ENCODE measurements at regions not wholly inside any gene's neighbourhood (a gene's known extent, or its start where the extent isn't known, plus 50 kb on each side); places are given as distances from the start of the nearest gene placed in this dataset.

- TF ChIP-seq ESRRG (CRISPR knock-in tag; IDR thresholded peaks at IDR 0.05): no peak
- TF ChIP-seq ZNF8 (CRISPR knock-in tag; IDR thresholded peaks at IDR 0.05): no peak
- TF ChIP-seq PATZ1 (CRISPR knock-in tag; IDR thresholded peaks at IDR 0.05; ENCODE audit: borderline replicate concordance): no peak
- no peak for TF ChIP-seq ZNF70 (CRISPR knock-in tag; IDR thresholded peaks at IDR 0.05)
- no peak for TF ChIP-seq ZFP30 (CRISPR knock-in tag; IDR thresholded peaks at IDR 0.05)
- TF ChIP-seq RARB (CRISPR knock-in tag; IDR thresholded peaks at IDR 0.05): no peak
- TF ChIP-seq TOX (CRISPR knock-in tag; IDR thresholded peaks at IDR 0.05; ENCODE audit: borderline replicate concordance): no peak
- no peak for TF ChIP-seq ZFP3 (CRISPR knock-in tag; IDR thresholded peaks at IDR 0.05)
- TF ChIP-seq ARNTL (CRISPR knock-in tag; IDR thresholded peaks at IDR 0.05; ENCODE audit: borderline replicate concordance, low read depth): no peak
- TF ChIP-seq GLIS3 (CRISPR knock-in tag; IDR thresholded peaks at IDR 0.05): no peak
Observed at GRCh38 chr4:145417348-145418130, 64.1 kb upstream of the SMAD1 start.

All from SK-N-SH treated with all-trans-retinoic acid at 6 μM for 48 hours (cell line).